Lower leg skin (tissue), 3 donors: ENCODE measurements at regions not wholly inside any gene's neighbourhood (a gene's known extent, or its start where the extent isn't known, plus 50 kb on each side); places are given as distances from the start of the nearest gene placed in this dataset.

Source experiments
- CTCF ChIP-seq, 3 donors: fragments of 450-650 bp; IDR thresholded peaks; one replicate each; pipeline ENCODE4 v1.5.1; 2016; ENCODE audit warnings: antibody characterized with exemption in 3 of 3, mild to moderate bottlenecking in 3 of 3, moderate library complexity in 2 of 3
- POLR2A ChIP-seq, 2 donors: fragments of 450-650 bp; IDR thresholded peaks; one replicate each; pipeline ENCODE4 v1.6.1; 2016 to 2017; ENCODE audit warnings: antibody characterized with exemption in 2 of 2, mild to moderate bottlenecking in 1 of 2, moderate library complexity in 1 of 2

- TF ChIP-seq CTCF (IDR thresholded peaks at IDR 0.05): no peak
- TF ChIP-seq POLR2A (IDR thresholded peaks at IDR 0.05): no peak
These were observed 320.6 kb downstream of the QKI start for GRCh38 chr6:163735076-163735475.
